ENCODE measurements at regions not wholly inside any gene's neighbourhood (a gene's known extent, or its start where the extent isn't known, plus 50 kb on each side); places are given as distances from the start of the nearest gene placed in this dataset.

DNA sequence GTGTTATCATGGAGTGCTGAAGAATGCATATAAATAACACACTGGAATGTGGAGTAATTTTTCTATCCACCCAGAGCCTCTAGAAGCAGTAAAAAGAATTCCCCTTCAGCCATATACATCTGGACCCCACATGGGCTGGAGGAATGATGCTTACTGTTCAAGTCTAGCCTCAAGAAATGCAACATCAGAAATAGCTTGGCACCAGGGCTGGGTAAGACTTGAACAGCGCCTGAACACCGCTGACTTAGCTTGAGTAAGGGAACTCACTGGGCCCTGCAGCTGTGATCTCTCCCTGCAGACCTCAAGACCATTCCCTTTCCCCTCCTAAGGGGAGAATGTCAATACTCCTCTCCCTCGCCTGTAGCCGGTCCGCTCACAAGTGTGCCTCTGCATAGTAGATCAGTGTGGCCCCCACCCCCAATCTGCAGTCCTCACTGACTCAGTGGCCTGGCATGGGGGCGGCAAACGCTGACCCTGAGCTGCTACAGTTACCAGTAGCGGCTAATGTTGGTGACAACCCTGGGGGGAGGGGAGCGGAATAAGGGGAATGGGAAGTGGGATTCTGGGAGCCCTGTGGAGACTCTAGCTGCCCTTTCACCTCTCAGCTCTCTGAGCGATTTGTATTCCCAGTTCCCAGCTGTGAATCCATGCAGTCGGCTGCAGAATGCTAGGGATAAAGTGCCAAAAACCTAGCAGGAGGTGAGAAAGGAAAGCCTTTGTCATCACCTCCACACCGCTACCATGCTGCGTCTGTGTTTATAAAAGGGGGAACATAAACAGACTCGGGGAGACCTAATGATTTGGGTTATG is 483.9 kb downstream of the DISC1 start:
- no peak for DNase-seq

DNA sequence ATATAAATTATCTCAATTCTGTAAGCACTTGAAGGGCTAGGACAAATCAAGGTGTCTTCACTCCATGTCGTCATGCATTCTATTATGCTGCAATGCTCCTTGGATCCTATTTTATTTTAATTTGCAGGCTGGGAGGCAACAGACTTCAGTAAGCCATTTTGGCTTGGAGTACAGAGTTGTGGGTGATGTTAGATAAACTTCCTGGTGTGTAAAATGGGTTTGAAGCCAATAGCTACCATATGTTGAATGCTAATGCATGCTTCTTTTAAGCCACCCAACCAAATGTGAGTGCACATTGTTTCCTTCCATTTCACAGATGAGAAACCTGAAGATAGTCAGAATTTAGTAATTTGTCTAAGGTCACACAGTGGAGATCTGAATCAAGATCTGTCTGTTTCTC is 482.8 kb downstream of the DISC1 start:
- DNase-seq, result no peak

DNA sequence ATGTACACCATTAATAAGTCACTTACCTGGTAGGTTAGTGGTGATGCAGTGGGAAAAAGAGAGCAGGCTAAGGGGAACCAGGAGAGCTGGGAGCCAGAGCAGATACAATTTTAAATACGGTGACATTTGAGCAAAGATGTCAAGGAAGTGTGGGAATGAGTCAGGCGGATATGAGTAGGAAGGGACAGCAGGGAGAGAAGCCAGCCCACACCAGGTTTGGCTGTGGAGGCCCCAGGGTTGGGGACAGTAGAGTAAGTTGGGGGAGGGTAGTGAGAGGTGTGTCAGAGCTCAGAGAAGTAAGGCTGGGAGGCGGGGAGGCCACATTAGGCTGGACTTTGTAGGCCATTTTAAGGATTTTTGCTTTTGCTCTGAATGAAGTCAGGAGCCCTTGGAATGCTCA is 482.0 kb downstream of the DISC1 start:
- no peak for DNase-seq

DNA sequence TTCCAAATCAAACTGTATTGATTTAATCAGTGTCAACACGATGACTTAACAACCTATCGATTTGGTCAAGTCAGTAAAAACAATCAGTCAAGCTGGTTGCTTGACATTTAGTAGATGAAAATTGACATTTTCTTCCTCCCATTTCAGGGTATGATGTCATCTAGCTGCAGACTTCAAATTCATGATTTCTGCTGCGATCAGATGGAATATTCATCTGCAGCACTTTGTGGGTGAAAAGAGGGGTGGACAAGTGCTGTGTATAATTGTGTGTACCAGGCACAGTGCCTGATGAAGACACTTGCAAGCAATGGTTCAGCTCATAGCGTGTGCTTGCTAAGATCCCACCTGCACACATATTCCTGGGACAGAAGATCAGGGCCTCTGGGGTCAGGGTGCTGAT is 479.8 kb downstream of the DISC1 start:
- no peak for DNase-seq

DNA sequence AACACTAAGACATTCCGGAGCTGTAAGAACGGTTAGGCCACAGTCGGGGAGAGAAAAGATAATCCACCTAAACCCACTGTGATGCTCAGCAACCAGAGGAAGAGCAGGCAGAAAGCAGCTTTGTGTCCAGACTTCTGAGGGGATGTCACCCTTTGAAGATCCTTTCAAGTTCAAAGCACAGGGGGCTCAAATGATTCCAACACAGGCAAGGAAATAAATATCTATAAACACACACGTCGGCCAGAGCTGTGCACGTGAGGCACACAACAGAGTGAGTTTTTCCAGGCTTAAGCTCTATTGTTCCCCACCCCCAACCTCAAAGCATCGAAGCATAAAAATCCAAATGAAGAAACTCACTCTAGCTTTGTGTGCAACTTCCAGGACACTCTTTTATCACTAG is 479.0 kb downstream of the DISC1 start:
- DNase-seq, result no peak

DNA sequence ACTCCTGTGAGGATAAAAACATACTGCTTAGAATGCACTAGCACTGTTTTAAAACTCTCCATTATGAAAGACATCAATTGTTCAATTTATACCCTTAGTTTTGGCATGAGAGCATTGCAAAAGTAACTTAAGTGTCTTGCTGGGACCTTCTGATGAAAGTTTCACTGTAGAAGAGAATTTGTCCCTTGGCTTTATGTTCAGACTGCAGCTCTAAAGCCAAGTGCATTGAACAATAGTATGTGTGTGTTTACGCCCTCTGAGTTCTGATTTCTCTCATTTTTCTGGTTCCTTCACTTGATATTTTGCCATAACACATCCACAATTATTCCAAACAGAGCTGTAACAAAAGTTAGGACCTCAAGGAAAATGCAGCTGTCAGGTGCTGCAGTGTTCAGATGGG is 474.6 kb downstream of the DISC1 start:
- DNase-seq, result no peak

DNA sequence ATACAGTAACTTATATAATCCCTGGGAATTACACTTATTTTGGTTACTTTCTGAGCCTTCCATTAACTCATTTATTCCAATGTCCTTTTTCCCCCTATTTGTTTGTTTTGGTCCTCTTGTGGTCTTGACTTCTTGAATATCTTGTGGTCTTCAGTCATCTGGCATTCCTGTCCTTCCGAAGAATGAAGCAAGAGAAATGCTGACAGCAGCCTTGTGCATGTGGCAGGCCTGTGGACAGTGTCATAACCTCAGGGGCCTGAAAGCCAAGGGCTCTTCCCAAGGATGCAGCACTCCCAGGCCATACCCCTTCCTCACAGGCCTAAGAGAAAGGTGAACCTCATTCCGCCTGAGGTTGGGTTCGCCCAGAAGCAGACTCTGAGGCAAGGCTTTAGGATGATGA is 470.2 kb downstream of the DISC1 start:
- no peak for DNase-seq

Data from CD4-positive, alpha-beta T cell treated with Interleukin-4 for 1 hour (primary cell).